ENCODE measurements at regions not wholly inside any gene's neighbourhood (a gene's known extent, or its start where the extent isn't known, plus 50 kb on each side); places are given as distances from the start of the nearest gene placed in this dataset.

- H3K27me3 Mint-ChIP-seq (ENCODE audit: low read depth, unreplicated experiment) = peaks cover 15% of the 10 kb centered on the region
- H3K36me3 ChIP-seq (ENCODE audit: insufficient read depth, low read length) = no peaks in the 10 kb centered on the region
- no peaks in the 10 kb centered on the region for H3K4me1 ChIP-seq (ENCODE audit: insufficient read depth, low read length)
- H3K4me3 ChIP-seq (ENCODE audit: insufficient read depth, low read depth, low read length) = no peak overlapping the region
- peaks cover 6% of the 10 kb centered on the region for H3K4me1 Mint-ChIP-seq (ENCODE audit: low read depth, unreplicated experiment)
- H3K36me3 Mint-ChIP-seq (ENCODE audit: low read depth, unreplicated experiment) = no peaks in the 10 kb centered on the region
- H3K27ac Mint-ChIP-seq (ENCODE audit: unreplicated experiment) = peak overlapping the region; percentile 71
- H3K27ac ChIP-seq (ENCODE audit: low read depth, low read length) = no peak overlapping the region
- H4K20me1 ChIP-seq (ENCODE audit: insufficient read depth, low read length) = no peaks in the 10 kb centered on the region
- H3K79me2 ChIP-seq (ENCODE audit: insufficient read depth, low read length) = no peaks in the 10 kb centered on the region
- H2AFZ ChIP-seq (ENCODE audit: low read depth, low read length) = no peak overlapping the region
- FAIRE-seq = no peak
- H3K9me3 Mint-ChIP-seq (ENCODE audit: unreplicated experiment) = no peaks in the 10 kb centered on the region
- TF ChIP-seq, protein P1, sequence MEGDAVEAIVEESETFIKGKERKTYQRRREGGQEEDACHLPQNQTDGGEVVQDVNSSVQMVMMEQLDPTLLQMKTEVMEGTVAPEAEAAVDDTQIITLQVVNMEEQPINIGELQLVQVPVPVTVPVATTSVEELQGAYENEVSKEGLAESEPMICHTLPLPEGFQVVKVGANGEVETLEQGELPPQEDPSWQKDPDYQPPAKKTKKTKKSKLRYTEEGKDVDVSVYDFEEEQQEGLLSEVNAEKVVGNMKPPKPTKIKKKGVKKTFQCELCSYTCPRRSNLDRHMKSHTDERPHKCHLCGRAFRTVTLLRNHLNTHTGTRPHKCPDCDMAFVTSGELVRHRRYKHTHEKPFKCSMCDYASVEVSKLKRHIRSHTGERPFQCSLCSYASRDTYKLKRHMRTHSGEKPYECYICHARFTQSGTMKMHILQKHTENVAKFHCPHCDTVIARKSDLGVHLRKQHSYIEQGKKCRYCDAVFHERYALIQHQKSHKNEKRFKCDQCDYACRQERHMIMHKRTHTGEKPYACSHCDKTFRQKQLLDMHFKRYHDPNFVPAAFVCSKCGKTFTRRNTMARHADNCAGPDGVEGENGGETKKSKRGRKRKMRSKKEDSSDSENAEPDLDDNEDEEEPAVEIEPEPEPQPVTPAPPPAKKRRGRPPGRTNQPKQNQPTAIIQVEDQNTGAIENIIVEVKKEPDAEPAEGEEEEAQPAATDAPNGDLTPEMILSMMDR (IDR thresholded peaks at IDR 0.05; ENCODE audit: insufficient read depth, low read depth, low read length) = no peak
- TF ChIP-seq EZH2 (IDR thresholded peaks at IDR 0.05; ENCODE audit: insufficient read depth, low read length) = no peak
- peak overlapping the region; percentile 34 for H3K4me3 Mint-ChIP-seq (ENCODE audit: unreplicated experiment)
- peaks cover 4% of the 10 kb centered on the region for H3K27me3 ChIP-seq (ENCODE audit: insufficient read depth, low read length)
- no peaks in the 10 kb centered on the region for H3K9me3 ChIP-seq (ENCODE audit: insufficient read depth, low read depth, low read length)
- H3K4me2 ChIP-seq (ENCODE audit: low read length) = no peak overlapping the region
- DNase-seq (ENCODE audit: low read depth) = no peak
- H3K9ac ChIP-seq (ENCODE audit: low read length) = no peak overlapping the region
These were observed 69.6 kb upstream of the RASGRF1 start for GRCh38 chr15:79160211-79160610.

DNA sequence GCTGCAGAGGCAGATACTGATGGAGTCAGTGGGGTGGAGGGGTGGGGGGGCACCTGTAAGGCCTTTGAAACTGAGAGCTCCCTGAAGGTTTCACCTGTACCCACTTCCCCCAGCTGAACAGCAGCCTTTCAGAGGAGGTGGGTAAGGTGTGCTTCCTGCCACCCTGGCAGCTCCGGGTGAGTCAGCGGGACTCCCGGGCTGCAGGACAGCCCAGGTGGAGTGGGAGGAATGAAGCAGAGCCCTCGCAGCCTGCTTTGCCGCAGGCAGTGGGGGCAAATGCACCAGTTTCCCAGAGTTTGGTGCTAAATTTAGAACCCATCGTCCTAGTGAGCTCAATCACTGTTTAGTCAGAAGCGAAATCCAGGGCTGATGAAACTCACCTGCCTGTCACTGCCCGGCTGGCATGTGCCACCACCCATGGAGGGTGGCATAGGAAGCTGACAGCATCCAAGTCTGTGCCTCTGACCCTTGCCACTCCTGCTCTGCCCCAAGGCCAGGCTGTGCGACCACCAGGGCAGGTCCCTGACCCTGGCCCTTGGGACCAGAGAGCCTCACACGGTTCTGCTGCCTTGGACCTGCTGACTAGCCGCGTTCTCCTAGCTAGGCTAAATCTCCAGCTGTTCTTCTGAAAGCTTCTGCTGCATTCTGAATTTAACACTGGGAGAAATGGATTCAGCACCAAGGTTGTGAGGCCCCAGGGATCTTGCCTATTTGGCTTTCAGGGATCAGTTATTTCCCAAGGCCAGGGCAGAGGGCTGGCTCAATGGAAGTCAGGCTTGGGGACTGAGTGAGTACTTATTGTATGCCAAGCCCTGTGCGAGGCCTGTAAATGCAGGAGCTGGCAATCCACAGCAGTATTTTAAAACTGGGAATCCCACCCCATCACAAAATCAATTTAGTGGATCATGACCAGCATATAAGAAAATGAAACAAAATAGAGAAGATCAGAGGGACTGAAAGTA lies 67.3 kb upstream of the RASGRF1 start:
- Histone ChIP-seq H4K20me1 (ENCODE audit: insufficient read depth, low read length) (no peaks in the 10 kb centered on the region), H2AFZ (ENCODE audit: low read depth, low read length) (no peak overlapping the region), H3K79me2 (ENCODE audit: insufficient read depth, low read length) (no peaks in the 10 kb centered on the region), H3K4me1 (ENCODE audit: insufficient read depth, low read length) (no peaks in the 10 kb centered on the region), H3K4me3 (ENCODE audit: insufficient read depth, low read depth, low read length) (no peak overlapping the region), H3K9ac (ENCODE audit: low read length) (no peak overlapping the region), H3K27ac (ENCODE audit: low read depth, low read length) (no peak overlapping the region), H3K9me3 (ENCODE audit: insufficient read depth, low read depth, low read length) (no peaks in the 10 kb centered on the region), H3K4me2 (ENCODE audit: low read length) (no peak overlapping the region), H3K27me3 (ENCODE audit: insufficient read depth, low read length) (peaks cover 4% of the 10 kb centered on the region), H3K36me3 (ENCODE audit: insufficient read depth, low read length) (no peaks in the 10 kb centered on the region)
- Mint-ChIP-seq H3K4me1 (ENCODE audit: low read depth, unreplicated experiment) (peaks cover 6% of the 10 kb centered on the region), H3K36me3 (ENCODE audit: low read depth, unreplicated experiment) (no peaks in the 10 kb centered on the region), H3K27me3 (ENCODE audit: low read depth, unreplicated experiment) (peaks cover 20% of the 10 kb centered on the region), H3K9me3 (ENCODE audit: unreplicated experiment) (no peaks in the 10 kb centered on the region), H3K4me3 (ENCODE audit: unreplicated experiment) (no peak overlapping the region), H3K27ac (ENCODE audit: unreplicated experiment) (no peak overlapping the region)
- TF ChIP-seq, protein P1 (IDR thresholded peaks at IDR 0.05; ENCODE audit: insufficient read depth, low read depth, low read length) = no peak
- no peak for TF ChIP-seq EZH2 (IDR thresholded peaks at IDR 0.05; ENCODE audit: insufficient read depth, low read length)
- FAIRE-seq (no peak), DNase-seq (ENCODE audit: low read depth) (no peak)

All from astrocyte (in vitro differentiated cells and primary cell).